HUDEP-2 (cell line): ENCODE measurements at regions not wholly inside any gene's neighbourhood (a gene's known extent, or its start where the extent isn't known, plus 50 kb on each side); places are given as distances from the start of the nearest gene placed in this dataset.
"Not testable (repeated sequence)": the region's sequence is repeated elsewhere in the genome, so short reads cannot be mapped to it uniquely, and the experiment has no call there.

ENCODE experiments used
- DNase-seq, 76 experiments: peaks; one replicate each; lab custom pipeline; 2025; ENCODE audit not compliant: unreplicated experiment in 76 of 76; lab: John Stamatoyannopoulos, UW

GRCh38 chr1:239125893-239126292 lies 260.5 kb upstream of the CHRM3 start:
- no peak for DNase-seq

GRCh38 chr1:239125027-239125426 lies 261.3 kb upstream of the CHRM3 start:
- peak in 2 of 76 experiments; percentile 1 to 3 for DNase-seq

GRCh38 chr1:239123260-239123659 lies 263.1 kb upstream of the CHRM3 start:
- no peak for DNase-seq

- DNase-seq, result no peak
Observed at GRCh38 chr1:239112101-239112935, 274.1 kb upstream of the CHRM3 start.

GRCh38 chr1:239107676-239108075 lies 278.7 kb upstream of the CHRM3 start:
- DNase-seq, result no peak

GRCh38 chr1:239106689-239107088 lies 279.7 kb upstream of the CHRM3 start:
- DNase-seq, result not testable (repeated sequence)

- DNase-seq, result peak in 1 of 76 experiments; percentile 2
Observed at GRCh38 chr1:239098400-239099037, 287.8 kb upstream of the CHRM3 start.

GRCh38 chr1:239091537-239091936 lies 294.8 kb upstream of the CHRM3 start:
- no peak for DNase-seq

- no peak for DNase-seq
Observed at GRCh38 chr1:239084459-239085080, 301.8 kb upstream of the CHRM3 start.

GRCh38 chr1:239081947-239082346 lies 304.4 kb upstream of the CHRM3 start:
- DNase-seq, result not testable (repeated sequence)

GRCh38 chr1:239067480-239067879 lies 318.9 kb upstream of the CHRM3 start:
- DNase-seq, result no peak

- no peak for DNase-seq
Observed at GRCh38 chr1:239067058-239067457, 319.3 kb upstream of the CHRM3 start.

- no peak for DNase-seq
Observed at GRCh38 chr1:239061770-239062169, 324.6 kb upstream of the CHRM3 start.

GRCh38 chr1:239058190-239058589 lies 328.2 kb upstream of the CHRM3 start:
- no peak for DNase-seq

GRCh38 chr1:239056940-239057339 lies 329.4 kb upstream of the CHRM3 start:
- DNase-seq, result peak in 69 of 76 experiments; percentile 2 to 95 (median 60)

- no peak for DNase-seq
Observed at GRCh38 chr1:239053279-239053678, 333.1 kb upstream of the CHRM3 start.

GRCh38 chr1:239049571-239049970 lies 336.8 kb upstream of the CHRM3 start:
- no peak for DNase-seq

- no peak for DNase-seq
Observed at GRCh38 chr1:239044829-239045228, 341.5 kb upstream of the CHRM3 start.

- no peak for DNase-seq
Observed at GRCh38 chr1:239040523-239040922, 345.8 kb upstream of the CHRM3 start.

- no peak for DNase-seq
Observed at GRCh38 chr1:239031310-239031709, 355.1 kb upstream of the CHRM3 start.

GRCh38 chr1:239025997-239026694 lies 360.2 kb upstream of the CHRM3 start:
- no peak for DNase-seq
